ENCODE measurements at regions not wholly inside any gene's neighbourhood (a gene's known extent, or its start where the extent isn't known, plus 50 kb on each side); places are given as distances from the start of the nearest gene placed in this dataset.

- FAIRE-seq (no peak), DNase-seq (ENCODE audit: insufficient read length, low spot score) (no peak)
- no peak for TF ChIP-seq POLR2A (IDR thresholded peaks at IDR 0.05; ENCODE audit: low read depth, low read length)
Measured at GRCh38 chr5:9801908-9802307, 171.8 kb upstream of the TAS2R1 start.

GRCh38 chr5:9799606-9800005, 169.5 kb upstream of the TAS2R1 start:
- TF ChIP-seq POLR2A (IDR thresholded peaks at IDR 0.05; ENCODE audit: low read depth, low read length), result no peak
- FAIRE-seq (no peak), DNase-seq (ENCODE audit: insufficient read length, low spot score) (no peak)

GRCh38 chr5:9790276-9790675, 160.1 kb upstream of the TAS2R1 start:
- FAIRE-seq (no peak), DNase-seq (ENCODE audit: insufficient read length, low spot score) (no peak)
- TF ChIP-seq POLR2A (IDR thresholded peaks at IDR 0.05; ENCODE audit: low read depth, low read length), result no peak

- no peak for DNase-seq (ENCODE audit: insufficient read length, low spot score)
- no peak for FAIRE-seq
- no peak for TF ChIP-seq POLR2A (IDR thresholded peaks at IDR 0.05; ENCODE audit: low read depth, low read length)
Measured at GRCh38 chr5:9789777-9790176, 159.6 kb upstream of the TAS2R1 start.

- no peak for FAIRE-seq
- TF ChIP-seq POLR2A (IDR thresholded peaks at IDR 0.05; ENCODE audit: low read depth, low read length), result no peak
- DNase-seq (ENCODE audit: insufficient read length, low spot score), result no peak
Measured at GRCh38 chr5:9787861-9788600, 157.9 kb upstream of the TAS2R1 start.

- no peak for FAIRE-seq
- no peak for DNase-seq (ENCODE audit: insufficient read length, low spot score)
Measured at GRCh38 chr5:9786380-9787360, 156.5 kb upstream of the TAS2R1 start.

GRCh38 chr5:9785751-9786150, 155.6 kb upstream of the TAS2R1 start:
- DNase-seq (ENCODE audit: insufficient read length, low spot score), result no peak
- no peak for FAIRE-seq
- TF ChIP-seq POLR2A (IDR thresholded peaks at IDR 0.05; ENCODE audit: low read depth, low read length), result no peak

More at GRCh38 chr5:9786380-9787360, 156.5 kb upstream of the TAS2R1 start:
- no peak for TF ChIP-seq POLR2A (IDR thresholded peaks at IDR 0.05; ENCODE audit: low read depth, low read length)

GRCh38 chr5:9784231-9784630, 154.1 kb upstream of the TAS2R1 start:
- TF ChIP-seq POLR2A (IDR thresholded peaks at IDR 0.05; ENCODE audit: low read depth, low read length), result no peak
- DNase-seq (ENCODE audit: insufficient read length, low spot score) (no peak), FAIRE-seq (no peak)

GRCh38 chr5:9782826-9783560, 152.8 kb upstream of the TAS2R1 start:
- DNase-seq (ENCODE audit: insufficient read length, low spot score), result no peak
- no peak for FAIRE-seq
- TF ChIP-seq POLR2A (IDR thresholded peaks at IDR 0.05; ENCODE audit: low read depth, low read length), result no peak

- FAIRE-seq (no peak), DNase-seq (ENCODE audit: insufficient read length, low spot score) (no peak)
- TF ChIP-seq POLR2A (IDR thresholded peaks at IDR 0.05; ENCODE audit: low read depth, low read length), result no peak
Measured at GRCh38 chr5:9781890-9782289, 151.7 kb upstream of the TAS2R1 start.

- no peak for FAIRE-seq
- TF ChIP-seq POLR2A (IDR thresholded peaks at IDR 0.05; ENCODE audit: low read depth, low read length), result no peak
- DNase-seq (ENCODE audit: insufficient read length, low spot score), result no peak
Measured at GRCh38 chr5:9781275-9781674, 151.1 kb upstream of the TAS2R1 start.

GRCh38 chr5:9780501-9780900, 150.3 kb upstream of the TAS2R1 start:
- FAIRE-seq (no peak), DNase-seq (ENCODE audit: insufficient read length, low spot score) (no peak)
- no peak for TF ChIP-seq POLR2A (IDR thresholded peaks at IDR 0.05; ENCODE audit: low read depth, low read length)

- DNase-seq (ENCODE audit: insufficient read length, low spot score) (no peak), FAIRE-seq (no peak)
- no peak for TF ChIP-seq POLR2A (IDR thresholded peaks at IDR 0.05; ENCODE audit: low read depth, low read length)
Measured at GRCh38 chr5:9776525-9776924, 146.4 kb upstream of the TAS2R1 start.

- no peak for FAIRE-seq
- DNase-seq (ENCODE audit: insufficient read length, low spot score), result no peak
- TF ChIP-seq POLR2A (IDR thresholded peaks at IDR 0.05; ENCODE audit: low read depth, low read length), result no peak
Measured at GRCh38 chr5:9775339-9775738, 145.2 kb upstream of the TAS2R1 start.
